ENCODE measurements at regions not wholly inside any gene's neighbourhood (a gene's known extent, or its start where the extent isn't known, plus 50 kb on each side); places are given as distances from the start of the nearest gene placed in this dataset.

GRCh38 chr5:123807177-123807945, 295.4 kb downstream of the CSNK1G3 start:
- Mint-ChIP-seq H3K36me3 (ENCODE audit: low read depth) (no peaks in the 10 kb centered on the region), H3K27me3 (no peaks in the 10 kb centered on the region), H3K4me3 (no peak overlapping the region), H3K4me1 (no peaks in the 10 kb centered on the region), H3K27ac (no peak overlapping the region)
- no peaks in the 10 kb centered on the region for H3K9me3 ChIP-seq (ENCODE audit: control insufficient read depth, low read length, poor library complexity, severe bottlenecking)
- no peak for DNase-seq
- no peak for ATAC-seq

GRCh38 chr5:123806644-123807043, 294.7 kb downstream of the CSNK1G3 start:
- no peak for ATAC-seq
- H3K9me3 ChIP-seq (ENCODE audit: control insufficient read depth, low read length, poor library complexity, severe bottlenecking) = no peaks in the 10 kb centered on the region
- H3K36me3 Mint-ChIP-seq (ENCODE audit: low read depth) = no peaks in the 10 kb centered on the region
- no peak overlapping the region for H3K27ac Mint-ChIP-seq
- no peak for DNase-seq
- no peaks in the 10 kb centered on the region for H3K27me3 Mint-ChIP-seq
- no peaks in the 10 kb centered on the region for H3K4me1 Mint-ChIP-seq
- no peak overlapping the region for H3K4me3 Mint-ChIP-seq

- H3K9me3 ChIP-seq (ENCODE audit: control insufficient read depth, low read length, poor library complexity, severe bottlenecking) = no peaks in the 10 kb centered on the region
- H3K36me3 Mint-ChIP-seq (ENCODE audit: low read depth) = no peaks in the 10 kb centered on the region
- no peak overlapping the region for H3K4me3 Mint-ChIP-seq
- DNase-seq = no peak
- H3K27me3 Mint-ChIP-seq = no peaks in the 10 kb centered on the region
- H3K27ac Mint-ChIP-seq = no peak overlapping the region
- no peaks in the 10 kb centered on the region for H3K4me1 Mint-ChIP-seq
- ATAC-seq = no peak
Observed at GRCh38 chr5:123805300-123805699, 293.3 kb downstream of the CSNK1G3 start.

GRCh38 chr5:123803359-123803758, 291.4 kb downstream of the CSNK1G3 start:
- no peak overlapping the region for H3K4me3 Mint-ChIP-seq
- no peaks in the 10 kb centered on the region for H3K27me3 Mint-ChIP-seq
- DNase-seq (no peak), ATAC-seq (no peak)
- H3K27ac Mint-ChIP-seq = no peak overlapping the region
- H3K36me3 Mint-ChIP-seq (ENCODE audit: low read depth) = no peaks in the 10 kb centered on the region
- no peaks in the 10 kb centered on the region for H3K4me1 Mint-ChIP-seq
- H3K9me3 ChIP-seq (ENCODE audit: control insufficient read depth, low read length, poor library complexity, severe bottlenecking) = no peaks in the 10 kb centered on the region

GRCh38 chr5:123802298-123802951, 290.4 kb downstream of the CSNK1G3 start:
- Mint-ChIP-seq H3K27me3 (no peaks in the 10 kb centered on the region), H3K27ac (no peak overlapping the region), H3K36me3 (ENCODE audit: low read depth) (no peaks in the 10 kb centered on the region), H3K4me3 (no peak overlapping the region), H3K4me1 (no peaks in the 10 kb centered on the region)
- H3K9me3 ChIP-seq (ENCODE audit: control insufficient read depth, low read length, poor library complexity, severe bottlenecking) = no peaks in the 10 kb centered on the region
- ATAC-seq (no peak), DNase-seq (no peak)

GRCh38 chr5:123800640-123801039, 288.7 kb downstream of the CSNK1G3 start:
- no peak overlapping the region for H3K27ac Mint-ChIP-seq
- H3K36me3 Mint-ChIP-seq (ENCODE audit: low read depth) = no peaks in the 10 kb centered on the region
- H3K4me1 Mint-ChIP-seq = no peaks in the 10 kb centered on the region
- H3K27me3 Mint-ChIP-seq = no peaks in the 10 kb centered on the region
- no peak for DNase-seq
- H3K9me3 ChIP-seq (ENCODE audit: control insufficient read depth, low read length, poor library complexity, severe bottlenecking) = no peaks in the 10 kb centered on the region
- ATAC-seq = no peak
- H3K4me3 Mint-ChIP-seq = no peak overlapping the region

- no peaks in the 10 kb centered on the region for H3K9me3 ChIP-seq (ENCODE audit: control insufficient read depth, low read length, poor library complexity, severe bottlenecking)
- Mint-ChIP-seq H3K4me3 (no peak overlapping the region), H3K4me1 (no peaks in the 10 kb centered on the region), H3K36me3 (ENCODE audit: low read depth) (no peaks in the 10 kb centered on the region), H3K27me3 (no peaks in the 10 kb centered on the region), H3K27ac (no peak overlapping the region)
- DNase-seq (no peak), ATAC-seq (no peak)
Observed at GRCh38 chr5:123795688-123796087, 283.7 kb downstream of the CSNK1G3 start.

GRCh38 chr5:123790226-123790625, 278.2 kb downstream of the CSNK1G3 start:
- ATAC-seq = no peak
- DNase-seq = no peak

GRCh38 chr5:123787635-123788034, 275.7 kb downstream of the CSNK1G3 start:
- H3K36me3 Mint-ChIP-seq (ENCODE audit: low read depth) = no peaks in the 10 kb centered on the region
- H3K4me3 Mint-ChIP-seq = no peak overlapping the region
- no peaks in the 10 kb centered on the region for H3K9me3 ChIP-seq (ENCODE audit: control insufficient read depth, low read length, poor library complexity, severe bottlenecking)
- no peaks in the 10 kb centered on the region for H3K27me3 Mint-ChIP-seq
- ATAC-seq (no peak), DNase-seq (no peak)
- no peak overlapping the region for H3K27ac Mint-ChIP-seq
- no peaks in the 10 kb centered on the region for H3K4me1 Mint-ChIP-seq

More at GRCh38 chr5:123790226-123790625, 278.2 kb downstream of the CSNK1G3 start:
- Mint-ChIP-seq H3K27me3 (no peaks in the 10 kb centered on the region), H3K36me3 (ENCODE audit: low read depth) (no peaks in the 10 kb centered on the region), H3K4me3 (no peak overlapping the region), H3K27ac (no peak overlapping the region), H3K4me1 (no peaks in the 10 kb centered on the region)
- no peaks in the 10 kb centered on the region for H3K9me3 ChIP-seq (ENCODE audit: control insufficient read depth, low read length, poor library complexity, severe bottlenecking)

GRCh38 chr5:123787136-123787535, 275.2 kb downstream of the CSNK1G3 start:
- H3K9me3 ChIP-seq (ENCODE audit: control insufficient read depth, low read length, poor library complexity, severe bottlenecking) = no peaks in the 10 kb centered on the region
- no peaks in the 10 kb centered on the region for H3K27me3 Mint-ChIP-seq
- H3K4me3 Mint-ChIP-seq = no peak overlapping the region
- H3K27ac Mint-ChIP-seq = no peak overlapping the region
- no peaks in the 10 kb centered on the region for H3K36me3 Mint-ChIP-seq (ENCODE audit: low read depth)
- ATAC-seq (no peak), DNase-seq (no peak)
- H3K4me1 Mint-ChIP-seq = no peaks in the 10 kb centered on the region

GRCh38 chr5:123786411-123786810, 274.4 kb downstream of the CSNK1G3 start:
- DNase-seq (no peak), ATAC-seq (no peak)
- Mint-ChIP-seq H3K36me3 (ENCODE audit: low read depth) (no peaks in the 10 kb centered on the region), H3K27me3 (no peaks in the 10 kb centered on the region), H3K4me1 (no peaks in the 10 kb centered on the region), H3K4me3 (no peak overlapping the region), H3K27ac (no peak overlapping the region)
- H3K9me3 ChIP-seq (ENCODE audit: control insufficient read depth, low read length, poor library complexity, severe bottlenecking) = no peaks in the 10 kb centered on the region

- no peaks in the 10 kb centered on the region for H3K9me3 ChIP-seq (ENCODE audit: control insufficient read depth, low read length, poor library complexity, severe bottlenecking)
- Mint-ChIP-seq H3K4me3 (no peak overlapping the region), H3K36me3 (ENCODE audit: low read depth) (no peaks in the 10 kb centered on the region), H3K27me3 (no peaks in the 10 kb centered on the region), H3K27ac (no peak overlapping the region), H3K4me1 (no peaks in the 10 kb centered on the region)
- DNase-seq = no peak
- no peak for ATAC-seq
Observed at GRCh38 chr5:123785162-123786071, 273.4 kb downstream of the CSNK1G3 start.

- no peak overlapping the region for H3K27ac Mint-ChIP-seq
Observed at GRCh38 chr5:123783421-123783820, 271.4 kb downstream of the CSNK1G3 start.

More at GRCh38 chr5:123783421-123783820, 271.4 kb downstream of the CSNK1G3 start:
- H3K27me3 Mint-ChIP-seq = no peaks in the 10 kb centered on the region
- H3K4me1 Mint-ChIP-seq = no peaks in the 10 kb centered on the region
- ATAC-seq = no peak
- H3K9me3 ChIP-seq (ENCODE audit: control insufficient read depth, low read length, poor library complexity, severe bottlenecking) = no peaks in the 10 kb centered on the region
- no peak for DNase-seq
- H3K4me3 Mint-ChIP-seq = no peak overlapping the region
- no peaks in the 10 kb centered on the region for H3K36me3 Mint-ChIP-seq (ENCODE audit: low read depth)
